B cell (primary cell): ENCODE measurements at regions not wholly inside any gene's neighbourhood (a gene's known extent, or its start where the extent isn't known, plus 50 kb on each side); places are given as distances from the start of the nearest gene placed in this dataset.

Experiments
- ATAC-seq: fragments of 200-7000 bp; cut with Tn5 transposase; one replicate; pipeline ENCODE4 v1.10.0; 2021; ENCODE audit warnings: low read depth, mild to moderate bottlenecking, moderate number of reproducible peaks, moderate library complexity
- CTCF ChIA-PET: fragments of 350-600 bp; sonication (Branson Sonifier 250); formaldehyde crosslinking; loops from one replicate; lab custom pipeline; 2021; ENCODE audit warnings: antibody characterized with exemption, inconsistent platforms; lab: Charles Lee
- POLR2A ChIA-PET: fragments of 350-600 bp; sonication (Branson Sonifier 250); formaldehyde crosslinking; loops from one replicate; lab custom pipeline; 2021; ENCODE audit warnings: antibody characterized with exemption; lab: Charles Lee
- DNase-seq: peaks from one replicate; pipeline ENCODE4 v3.0.0; 2013
- H2AFZ ChIP-seq: 2 replicates; pipeline ENCODE4 v1.6.1; 2012; ENCODE audit warnings: mild to moderate bottlenecking, low read depth, low read length; ENCODE audit not compliant: insufficient read depth, poor library complexity, severe bottlenecking
- H3K27ac ChIP-seq, 2 donors: 1 replicate in 1 of 2; 2 replicates in 1 of 2; pipeline ENCODE4 v1.5.1; 2012 to 2013; ENCODE audit warnings: low read length in 2 of 2, mild to moderate bottlenecking in 2 of 2, moderate library complexity in 1 of 2
- H3K27me3 ChIP-seq, 4 experiments: fragments of 200-600 bp in 1 of 4; sonication (generic) in 1 of 4; replicated peaks in 1 of 4; 1 replicate in 2 of 4; 2 replicates in 2 of 4; pipeline versions ENCODE4 v1.6.1 to v1.7.0; 2013 to 2016; ENCODE audit warnings: low read length in 3 of 4, mild to moderate bottlenecking in 2 of 4, mixed read lengths in 1 of 4, moderate library complexity in 1 of 4; ENCODE audit not compliant: insufficient read depth in 4 of 4, control insufficient read depth in 3 of 4; ENCODE audit errors: control extremely low read depth in 1 of 4
- H3K36me3 ChIP-seq, 2 experiments: replicated peaks in 1 of 2; 1 replicate in 1 of 2; 2 replicates in 1 of 2; pipeline versions ENCODE4 v1.6.1 to v1.7.1; 2013; ENCODE audit warnings: low read length in 1 of 2; ENCODE audit not compliant: insufficient read depth in 2 of 2, control insufficient read depth in 1 of 2; ENCODE audit errors: control extremely low read depth in 1 of 2, extremely low read depth in 1 of 2
- H3K4me1 ChIP-seq, 2 donors: fragments of 200-600 bp in 1 of 2; sonication (generic) in 1 of 2; 1 replicate in 1 of 2; 2 replicates in 1 of 2; pipeline versions ENCODE4 v1.5.1 to v1.6.1; 2013 to 2017; ENCODE audit warnings: low read length in 2 of 2; ENCODE audit not compliant: control insufficient read depth in 2 of 2, insufficient read depth in 2 of 2
- H3K4me2 ChIP-seq: replicated peaks from 2 replicates; pipeline ENCODE3; 2012; ENCODE audit warnings: mild to moderate bottlenecking, low read depth, low read length; ENCODE audit not compliant: poor library complexity, severe bottlenecking
- H3K4me3 ChIP-seq, 5 experiments: fragments of 200-600 bp in 1 of 5; sonication (generic) in 1 of 5; 1 replicate in 3 of 5; 2 replicates in 2 of 5; pipeline versions ENCODE4 v1.5.1 to v1.7.0; 2011 to 2016; ENCODE audit warnings: low read length in 4 of 5, mild to moderate bottlenecking in 4 of 5, low read depth in 2 of 5, control low read depth in 1 of 5, moderate library complexity in 1 of 5; ENCODE audit not compliant: insufficient read depth in 1 of 5; ENCODE audit errors: control extremely low read depth in 1 of 5, extremely low read depth in 1 of 5
- H3K79me2 ChIP-seq: fragments of 200-600 bp; sonication (generic); one replicate; pipeline ENCODE4 v1.6.0; 2016; ENCODE audit warnings: low read length; ENCODE audit not compliant: control insufficient read depth, insufficient read depth
- H3K9ac ChIP-seq: fragments of 200-600 bp; sonication (generic); 2 replicates; pipeline ENCODE4 v1.6.1; 2017; ENCODE audit warnings: mild to moderate bottlenecking, low read length, moderate library complexity
- H3K9me3 ChIP-seq, 3 donors: one replicate each; pipeline versions ENCODE4 v1.6.1 to v1.7.1; 2013; ENCODE audit warnings: low read length in 2 of 3; ENCODE audit not compliant: control insufficient read depth in 2 of 3, insufficient read depth in 1 of 3; ENCODE audit errors: control extremely low read depth in 1 of 3
- H4K20me1 ChIP-seq: 2 replicates; pipeline ENCODE4 v1.6.0; 2012; ENCODE audit warnings: mild to moderate bottlenecking, low read length; ENCODE audit not compliant: insufficient read depth, control insufficient read depth, poor library complexity, severe bottlenecking
- H3K27ac Mint-ChIP-seq: one replicate; pipeline ENCODE4 v1.8.0; 2021; ENCODE audit warnings: mixed read lengths
- H3K27me3 Mint-ChIP-seq: one replicate; pipeline ENCODE4 v1.8.0; 2021; ENCODE audit warnings: mixed read lengths
- H3K4me1 Mint-ChIP-seq: one replicate; pipeline ENCODE4 v1.8.0; 2021; ENCODE audit warnings: mixed read lengths
- H3K4me3 Mint-ChIP-seq: one replicate; pipeline ENCODE4 v1.8.0; 2021; ENCODE audit warnings: mixed read lengths
- H3K9me3 Mint-ChIP-seq: one replicate; pipeline ENCODE4 v1.8.0; 2022; ENCODE audit warnings: mixed read lengths; ENCODE audit not compliant: insufficient read depth
- CTCF ChIP-seq: fragments of 200-600 bp; IDR thresholded peaks from one replicate; pipeline ENCODE4 v1.8.0; 2022; ENCODE audit warnings: antibody characterized with exemption, mild to moderate bottlenecking
- EZH2 ChIP-seq: IDR thresholded peaks from 2 replicates; pipeline ENCODE4 v1.6.1; 2012; ENCODE audit warnings: borderline replicate concordance, low read depth, mild to moderate bottlenecking, moderate library complexity, low read length; ENCODE audit not compliant: insufficient read depth, poor library complexity, severe bottlenecking
- WGBS: methylation state at CpG from one replicate; pipeline ENCODE4 v1.1.5; 2013; ENCODE audit warnings: missing lambda C conversion rate; ENCODE audit not compliant: insufficient coverage; 5-methylcytosine and 5-hydroxymethylcytosine counted together
- intact Hi-C: fragments of 100-400 bp; cut with micrococcal nuclease; formaldehyde crosslinking; loops from one replicate; pipeline ENCODE4 v1.10.0; 2022

- Mint-ChIP-seq H3K27me3 (no peaks in the 10 kb centered on the region), H3K9me3 (no peaks in the 10 kb centered on the region), H3K4me1 (peaks cover 15% of the 10 kb centered on the region), H3K27ac (no peak overlapping the region), H3K4me3 (no peak overlapping the region)
- Histone ChIP-seq H3K27me3 (no peaks in the 10 kb centered on the region), H2AFZ (no peak overlapping the region), H3K27ac (no peak overlapping the region), H3K79me2 (no peaks in the 10 kb centered on the region), H3K36me3 (no peaks in the 10 kb centered on the region), H3K4me2 (no peak overlapping the region), H3K4me1 (peaks cover 0 to 3% of the 10 kb centered on the region in 2 donors), H3K9ac (no peak overlapping the region), H3K4me3 (no peak overlapping the region), H4K20me1 (no peaks in the 10 kb centered on the region), H3K9me3 (no peaks in the 10 kb centered on the region)
- POLR2A ChIA-PET = no interaction called here
- ATAC-seq (no peak), DNase-seq (no peak)
- CTCF ChIA-PET = no interaction called here
- intact Hi-C loops = no loop called here
- 92% methylated on average over 2 of the region's 8 CpGs for WGBS
- TF ChIP-seq EZH2 (no peak), CTCF (no peak)
These were observed 355.7 kb downstream of the HS3ST1 start for GRCh38 chr4:11072999-11073398.

- intact Hi-C loops = no loop called here
- Histone ChIP-seq H3K27me3 (no peaks in the 10 kb centered on the region), H3K79me2 (no peaks in the 10 kb centered on the region), H4K20me1 (no peaks in the 10 kb centered on the region), H3K4me2 (no peak overlapping the region), H3K27ac (no peak overlapping the region), H3K36me3 (no peaks in the 10 kb centered on the region), H3K9me3 (no peaks in the 10 kb centered on the region), H3K4me3 (no peak overlapping the region), H2AFZ (no peak overlapping the region), H3K4me1 (peaks cover 0 to 3% of the 10 kb centered on the region in 2 donors), H3K9ac (no peak overlapping the region)
- Mint-ChIP-seq H3K27ac (no peak overlapping the region), H3K27me3 (no peaks in the 10 kb centered on the region), H3K9me3 (no peaks in the 10 kb centered on the region), H3K4me1 (peaks cover 15% of the 10 kb centered on the region), H3K4me3 (no peak overlapping the region)
- TF ChIP-seq EZH2 = no peak
- WGBS = 92% methylated on average over 2 of the region's 5 CpGs
- POLR2A ChIA-PET = no interaction called here
- CTCF ChIA-PET = no interaction called here
- ATAC-seq (no peak), DNase-seq (no peak)
These were observed 356.2 kb downstream of the HS3ST1 start for GRCh38 chr4:11072463-11072862.
